Immature natural killer cell (primary cell): ENCODE measurements at regions not wholly inside any gene's neighbourhood (a gene's known extent, or its start where the extent isn't known, plus 50 kb on each side); places are given as distances from the start of the nearest gene placed in this dataset.
"Not testable (repeated sequence)": the region's sequence is repeated elsewhere in the genome, so short reads cannot be mapped to it uniquely, and the experiment has no call there.

Experiments
- DNase-seq, 3 donors: peaks; one replicate each; pipeline ENCODE4 v3.0.0; 2022; ENCODE audit warnings: mixed read lengths in 1 of 3
- H3K27ac Mint-ChIP-seq, 6 donors: one replicate each; pipeline ENCODE4 v1.8.0; 2020; ENCODE audit warnings: mixed read lengths in 6 of 6, mild to moderate bottlenecking in 5 of 6, inconsistent platforms in 4 of 6, moderate library complexity in 3 of 6
- H3K27me3 Mint-ChIP-seq, 3 donors: one replicate each; pipeline ENCODE4 v1.8.0; 2020 to 2021; ENCODE audit warnings: low read depth in 3 of 3, mild to moderate bottlenecking in 3 of 3, mixed read lengths in 3 of 3, moderate library complexity in 3 of 3, inconsistent platforms in 1 of 3
- H3K36me3 Mint-ChIP-seq, 3 donors: one replicate each; pipeline ENCODE4 v1.8.0; 2020; ENCODE audit warnings: mixed read lengths in 3 of 3, inconsistent platforms in 2 of 3, mild to moderate bottlenecking in 2 of 3
- H3K4me1 Mint-ChIP-seq, 2 donors: one replicate each; pipeline ENCODE4 v1.8.0; 2020; ENCODE audit warnings: inconsistent platforms in 2 of 2, mild to moderate bottlenecking in 2 of 2, mixed read lengths in 2 of 2, moderate library complexity in 1 of 2
- H3K4me3 Mint-ChIP-seq, 5 donors: one replicate each; pipeline ENCODE4 v1.8.0; 2020; ENCODE audit warnings: mild to moderate bottlenecking in 5 of 5, mixed read lengths in 5 of 5, inconsistent platforms in 3 of 5, moderate library complexity in 3 of 5
- H3K9me3 Mint-ChIP-seq, 6 donors: one replicate each; pipeline ENCODE4 v1.8.0; 2020; ENCODE audit warnings: mild to moderate bottlenecking in 6 of 6, mixed read lengths in 6 of 6, inconsistent platforms in 4 of 6, moderate library complexity in 3 of 6

DNA sequence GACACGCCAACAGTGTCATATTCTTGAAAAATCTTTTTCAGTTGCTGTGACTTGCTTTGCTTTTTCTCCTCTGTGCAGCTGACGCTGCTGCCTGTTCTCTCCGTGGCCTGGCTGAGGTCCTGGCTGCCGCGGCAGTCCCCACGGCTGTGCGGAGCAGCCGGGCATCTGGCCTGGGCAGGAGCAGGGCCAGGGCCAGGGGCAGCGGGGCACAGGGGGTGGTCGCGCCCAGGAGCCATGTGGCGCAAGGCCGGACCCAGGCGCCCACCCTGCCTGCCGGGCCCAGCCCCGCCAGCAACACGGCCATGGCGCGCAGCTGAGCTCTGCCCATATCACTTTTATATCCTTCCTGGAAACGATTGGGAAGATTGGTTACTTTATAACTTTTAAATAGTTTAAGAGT lies 109.4 kb upstream of the ACBD5 start:
- Mint-ChIP-seq H3K27me3 (peaks cover 3 to 8% (median 5%) of the 10 kb centered on the region in 3 donors), H3K9me3 (no peaks in the 10 kb centered on the region), H3K4me1 (peaks cover 4 to 11% of the 10 kb centered on the region in 2 donors), H3K4me3 (no peak overlapping the region), H3K36me3 (no peaks in the 10 kb centered on the region), H3K27ac (no peak overlapping the region)
- DNase-seq = no peak

DNA sequence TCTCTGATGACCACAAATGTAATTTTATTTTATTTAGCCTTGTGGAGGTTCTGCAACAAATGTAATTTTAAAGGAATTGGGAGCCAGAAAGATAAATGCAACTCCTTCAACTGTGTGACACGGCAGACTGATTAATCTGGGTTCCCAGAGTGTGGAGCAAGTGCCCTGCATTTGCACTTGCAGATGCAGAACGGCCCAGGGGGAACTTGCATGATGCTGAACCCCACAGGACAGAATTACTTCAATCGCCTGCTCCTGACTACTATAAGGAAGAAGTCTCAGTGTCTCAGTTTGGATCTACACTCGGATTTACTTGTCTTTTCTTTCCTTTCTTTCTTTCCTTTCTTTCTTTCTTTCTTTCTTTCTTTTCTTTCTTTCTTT lies 107.2 kb upstream of the ACBD5 start:
- H3K27ac Mint-ChIP-seq, H3K4me1 Mint-ChIP-seq, H3K9me3 Mint-ChIP-seq, H3K36me3 Mint-ChIP-seq, H3K27me3 Mint-ChIP-seq, H3K4me3 Mint-ChIP-seq, DNase-seq: not testable (repeated sequence)

DNA sequence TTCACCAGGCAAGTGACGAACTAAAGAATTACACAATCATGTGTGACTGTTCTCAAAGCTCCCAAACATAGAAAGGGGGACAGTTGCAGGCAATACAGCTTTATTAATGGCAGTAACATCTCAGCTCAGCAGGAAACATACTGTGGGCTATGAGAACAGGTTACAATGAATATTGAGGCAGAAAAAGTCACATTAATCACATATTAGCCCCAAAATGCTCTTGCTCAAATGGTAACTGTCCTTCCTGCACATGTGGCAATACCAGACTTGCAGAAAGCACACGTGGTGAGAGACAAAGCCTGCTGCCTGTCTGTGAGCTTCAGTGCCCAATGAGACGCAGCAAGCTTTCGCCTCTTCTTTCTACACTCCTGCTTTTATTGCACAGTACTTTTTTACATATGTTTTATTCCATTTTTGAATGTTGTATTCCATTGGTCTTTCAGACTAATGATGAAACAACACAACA lies 104.9 kb upstream of the ACBD5 start:
- no peaks in the 10 kb centered on the region for H3K9me3 Mint-ChIP-seq
- peaks cover 2 to 9% (median 3%) of the 10 kb centered on the region in 3 donors for H3K27me3 Mint-ChIP-seq
- H3K4me3 Mint-ChIP-seq = no peak overlapping the region
- no peaks in the 10 kb centered on the region for H3K36me3 Mint-ChIP-seq
- no peaks in the 10 kb centered on the region for H3K4me1 Mint-ChIP-seq
- DNase-seq = no peak
- no peak overlapping the region for H3K27ac Mint-ChIP-seq

DNA sequence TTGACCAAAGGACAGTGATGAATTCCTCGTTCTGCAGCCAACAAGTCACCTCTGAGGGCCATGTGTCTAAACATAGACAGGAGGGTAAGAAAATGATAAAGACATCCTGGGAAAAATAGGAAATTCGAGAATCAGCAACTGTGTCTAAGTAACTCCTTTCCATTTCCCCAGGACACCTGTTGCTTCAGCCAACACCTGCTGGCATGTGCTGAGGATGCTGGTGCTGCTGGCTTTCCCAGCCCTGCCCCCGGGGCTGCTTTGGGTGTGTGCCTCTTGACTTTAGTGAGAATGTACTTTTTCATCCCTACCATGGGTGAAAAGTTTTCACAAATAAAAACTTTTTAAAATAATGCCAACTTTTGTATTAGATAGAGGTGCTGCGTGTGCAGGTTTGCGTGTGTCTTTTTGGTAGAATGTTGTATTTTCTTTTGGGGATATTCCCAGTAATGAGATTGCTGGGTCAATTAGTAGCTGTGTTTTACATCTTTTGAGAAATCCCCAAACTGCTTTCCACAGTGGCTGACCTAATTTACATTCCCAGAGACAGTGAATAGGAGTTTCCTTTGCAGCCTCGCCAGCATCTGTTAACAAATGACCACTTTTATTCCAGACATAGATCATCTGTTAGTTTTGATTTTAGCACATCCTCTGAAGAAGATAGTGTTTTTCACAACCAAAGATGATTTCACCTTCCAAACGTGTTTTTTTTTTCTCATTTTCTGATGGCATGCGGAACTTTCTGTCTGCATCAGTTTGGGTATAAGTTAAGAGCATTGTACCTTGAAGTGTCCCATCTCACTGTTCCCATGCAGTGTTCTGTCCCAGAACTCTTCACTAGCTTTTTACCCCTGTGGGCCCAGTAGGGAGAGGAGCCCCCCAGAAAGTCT lies 104.2 kb upstream of the ACBD5 start:
- Mint-ChIP-seq H3K4me3 (no peak overlapping the region), H3K4me1 (no peaks in the 10 kb centered on the region), H3K27ac (no peak overlapping the region), H3K36me3 (no peaks in the 10 kb centered on the region), H3K9me3 (no peaks in the 10 kb centered on the region), H3K27me3 (peaks cover 2 to 9% (median 3%) of the 10 kb centered on the region in 3 donors)
- DNase-seq = no peak

DNA sequence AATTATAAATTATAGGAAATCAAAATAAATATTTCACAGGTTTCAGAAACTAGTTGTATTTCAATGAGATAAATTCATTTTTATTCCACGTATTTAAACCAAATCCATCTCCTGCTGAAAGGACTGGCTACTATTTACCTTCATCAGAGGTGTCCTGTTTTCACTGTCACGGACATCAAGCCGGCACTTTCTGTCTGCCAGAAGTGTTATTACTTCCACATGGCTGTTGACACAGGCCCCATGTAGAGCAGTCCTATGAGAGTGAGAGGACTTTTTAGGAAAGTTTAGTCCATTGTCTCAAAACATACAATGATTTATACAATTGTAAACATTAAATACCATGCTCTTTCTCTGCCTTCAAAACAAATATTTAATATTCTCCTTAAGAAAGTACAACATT lies 100.4 kb upstream of the ACBD5 start:
- no peaks in the 10 kb centered on the region for H3K4me1 Mint-ChIP-seq

DNA sequence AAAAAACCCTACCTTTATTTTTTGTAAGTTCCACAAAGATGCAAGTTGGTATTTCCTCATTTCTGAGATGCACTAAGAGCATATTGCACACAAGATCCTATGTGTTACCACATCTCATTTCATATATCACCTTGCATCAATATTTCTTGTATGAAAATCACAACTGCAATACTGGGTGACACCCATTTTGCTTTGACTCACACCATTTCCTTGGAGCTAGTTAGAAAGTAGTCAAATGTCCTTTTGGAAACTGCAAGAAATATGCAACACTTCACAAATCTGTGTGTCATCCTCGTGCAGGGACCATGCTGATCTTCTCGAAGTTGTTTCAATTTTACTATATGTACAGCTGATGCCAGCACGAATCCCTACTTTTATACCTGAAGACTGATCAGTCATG lies 94.6 kb upstream of the ACBD5 start:
- not testable (repeated sequence) for H3K27me3 Mint-ChIP-seq, H3K9me3 Mint-ChIP-seq, H3K36me3 Mint-ChIP-seq, DNase-seq, H3K4me3 Mint-ChIP-seq, H3K27ac Mint-ChIP-seq, H3K4me1 Mint-ChIP-seq

More for the DNA sequence above, 100.4 kb upstream of the ACBD5 start:
- Mint-ChIP-seq H3K27me3 (peaks cover 0 to 4% (median 2%) of the 10 kb centered on the region in 3 donors), H3K36me3 (no peaks in the 10 kb centered on the region), H3K27ac (no peak overlapping the region), H3K4me3 (no peak overlapping the region), H3K9me3 (no peaks in the 10 kb centered on the region)
- DNase-seq = no peak

DNA sequence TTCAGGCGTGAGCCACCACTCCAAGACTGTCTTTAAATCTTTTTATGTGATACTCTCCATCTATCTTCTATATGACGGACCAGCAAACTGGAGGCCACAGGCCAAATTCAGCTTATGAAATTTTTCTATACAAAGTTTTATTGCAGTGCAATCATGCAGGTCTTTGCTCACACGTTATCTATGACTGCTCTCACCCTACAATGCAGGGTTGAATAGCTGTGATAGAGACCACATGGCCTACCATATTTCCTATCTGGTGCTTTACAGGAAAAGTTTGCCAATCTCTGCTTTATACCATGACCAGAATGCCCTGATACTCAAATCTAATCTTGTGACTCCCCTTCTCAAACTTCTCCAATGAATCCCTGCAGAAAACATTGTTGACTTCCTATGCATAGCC lies 89.5 kb upstream of the ACBD5 start:
- Mint-ChIP-seq H3K27ac (no peak overlapping the region), H3K27me3 (peaks cover 0 to 4% (median 2%) of the 10 kb centered on the region in 3 donors), H3K4me1 (no peaks in the 10 kb centered on the region), H3K4me3 (no peak overlapping the region), H3K36me3 (no peaks in the 10 kb centered on the region), H3K9me3 (no peaks in the 10 kb centered on the region)
- DNase-seq = no peak

DNA sequence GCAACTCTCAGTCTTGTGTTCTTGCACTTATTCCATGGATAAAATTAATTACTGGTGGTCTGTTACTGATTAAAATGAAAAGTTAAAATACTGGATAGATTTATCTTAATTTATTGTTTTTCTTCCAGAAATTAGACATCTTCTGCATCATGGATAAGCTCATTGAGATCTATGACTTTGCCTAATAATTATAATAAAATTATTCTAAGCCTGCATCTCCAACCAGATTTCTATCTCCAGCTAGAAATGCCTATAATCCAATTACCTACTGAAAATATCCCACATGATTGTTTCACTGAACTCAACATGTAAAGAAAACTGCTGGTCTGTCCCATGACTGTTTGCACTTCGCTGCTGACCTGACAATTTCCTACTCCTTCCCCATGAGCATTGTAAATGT lies 88.3 kb upstream of the ACBD5 start:
- Mint-ChIP-seq H3K27ac (no peak overlapping the region), H3K27me3 (peaks cover 0 to 4% (median 2%) of the 10 kb centered on the region in 3 donors), H3K36me3 (no peaks in the 10 kb centered on the region), H3K9me3 (no peaks in the 10 kb centered on the region), H3K4me1 (no peaks in the 10 kb centered on the region), H3K4me3 (no peak overlapping the region)
- no peak for DNase-seq

DNA sequence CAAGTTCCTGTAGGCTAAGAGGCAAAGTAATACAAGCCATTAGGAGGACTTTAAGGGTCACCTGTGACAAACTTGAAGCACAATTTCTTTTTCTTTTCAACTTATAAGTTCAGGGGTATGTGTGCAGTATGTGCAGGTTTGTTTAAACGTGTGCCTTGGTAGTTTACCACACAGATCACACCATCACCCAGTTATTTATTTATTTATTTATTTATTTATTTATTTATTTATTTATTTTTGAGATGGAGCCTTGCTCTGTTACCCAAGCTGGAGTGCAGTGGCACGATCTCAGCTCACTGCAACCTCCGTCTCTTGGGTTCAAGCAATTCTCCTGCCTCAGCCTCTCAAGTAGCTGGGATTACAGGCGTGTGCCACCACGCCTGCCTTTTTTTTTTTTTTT lies 86.2 kb upstream of the ACBD5 start:
- not testable (repeated sequence) for H3K27me3 Mint-ChIP-seq, DNase-seq, H3K27ac Mint-ChIP-seq, H3K4me1 Mint-ChIP-seq, H3K9me3 Mint-ChIP-seq, H3K4me3 Mint-ChIP-seq, H3K36me3 Mint-ChIP-seq

DNA sequence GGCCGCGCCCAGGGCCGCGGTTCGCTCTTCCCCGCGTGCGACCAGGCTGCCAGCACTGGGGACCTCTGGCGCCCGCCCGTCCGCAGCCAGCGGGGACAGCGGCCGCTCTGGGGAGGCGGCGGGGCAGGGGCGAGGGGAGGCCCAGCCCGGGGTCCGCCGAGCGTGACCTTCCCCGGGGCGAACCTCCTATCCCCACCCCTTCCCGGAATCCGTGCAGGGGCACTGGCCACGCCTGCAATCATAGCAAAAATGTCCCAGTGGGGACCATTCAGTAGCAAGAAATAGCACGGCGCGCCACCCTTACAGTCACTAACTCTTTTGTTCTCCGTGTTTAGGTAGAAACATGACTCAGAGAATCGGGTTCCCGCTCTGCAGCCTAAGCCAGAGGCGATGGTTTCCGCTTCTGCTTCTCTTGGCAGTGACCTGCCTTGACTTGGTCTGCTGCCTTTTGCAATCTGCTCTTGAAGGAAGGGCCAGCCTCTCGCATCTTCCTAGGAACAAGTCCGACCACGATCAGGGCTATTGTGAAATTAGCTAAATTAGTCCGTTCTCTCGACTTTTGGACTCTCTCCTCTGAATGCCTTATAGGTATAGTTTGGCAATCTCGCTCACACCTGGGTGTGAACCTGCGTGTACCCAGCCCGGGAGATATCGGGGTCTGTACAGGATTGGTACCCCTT lies 79.3 kb upstream of the ACBD5 start:
- no peaks in the 10 kb centered on the region for H3K36me3 Mint-ChIP-seq
- H3K27me3 Mint-ChIP-seq = peaks cover 2 to 14% (median 3%) of the 10 kb centered on the region in 3 donors
- no peak overlapping the region for H3K27ac Mint-ChIP-seq
- peaks cover 7 to 10% of the 10 kb centered on the region in 2 donors for H3K4me1 Mint-ChIP-seq
- no peaks in the 10 kb centered on the region for H3K9me3 Mint-ChIP-seq
- H3K4me3 Mint-ChIP-seq = peak overlapping the region; percentile 57 to 65 (median 61)
- DNase-seq = peak in 1 of 3 donors; percentile 1

DNA sequence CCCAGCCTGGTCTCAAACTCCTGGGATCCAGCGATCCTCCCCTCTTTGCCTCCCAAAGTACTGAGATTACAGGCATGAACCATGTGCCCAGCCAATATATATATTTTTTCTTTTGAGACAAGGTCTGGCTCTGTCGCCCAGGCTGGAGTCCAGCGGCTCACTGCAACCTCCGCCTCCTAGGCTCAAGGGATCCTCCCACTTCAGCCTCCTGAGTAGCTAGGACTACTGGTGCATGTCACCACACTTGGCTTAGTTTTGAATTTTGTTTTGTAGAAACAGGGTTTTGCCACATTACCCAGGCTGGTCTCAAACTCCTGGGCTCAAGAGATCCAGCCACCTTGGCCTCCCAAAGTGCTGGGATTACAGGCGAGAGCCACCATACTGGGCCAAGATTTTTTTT lies 78.5 kb upstream of the ACBD5 start:
- not testable (repeated sequence) for H3K27ac Mint-ChIP-seq, H3K36me3 Mint-ChIP-seq, DNase-seq, H3K9me3 Mint-ChIP-seq
- H3K4me1 Mint-ChIP-seq = peaks cover 7 to 10% of the 10 kb centered on the region in 2 donors
- peak overlapping the region in 3 of 5 donors; percentile 60 to 61 (median 60) for H3K4me3 Mint-ChIP-seq
- peaks cover 2 to 14% (median 3%) of the 10 kb centered on the region in 3 donors for H3K27me3 Mint-ChIP-seq

DNA sequence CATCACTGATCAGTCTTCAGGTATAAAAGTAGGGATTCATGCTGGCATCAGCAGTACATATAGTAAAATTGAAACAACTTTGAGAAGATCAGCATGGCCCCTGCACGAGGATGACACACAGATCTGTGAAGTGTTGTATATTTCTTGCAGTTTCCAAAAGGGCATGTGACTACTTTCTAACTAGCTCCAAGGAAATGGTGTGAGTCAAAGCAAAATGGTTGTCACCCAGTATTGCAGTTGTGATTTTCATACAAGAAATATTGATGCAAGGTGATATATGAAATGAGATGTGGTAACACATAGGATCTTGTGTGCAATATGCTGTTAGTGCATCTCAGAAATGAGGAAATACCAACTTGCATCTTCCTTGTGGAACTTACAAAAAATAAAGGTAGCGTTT lies 74.5 kb upstream of the ACBD5 start:
- not testable (repeated sequence) for H3K27me3 Mint-ChIP-seq, DNase-seq, H3K9me3 Mint-ChIP-seq, H3K27ac Mint-ChIP-seq, H3K4me1 Mint-ChIP-seq, H3K36me3 Mint-ChIP-seq, H3K4me3 Mint-ChIP-seq

DNA sequence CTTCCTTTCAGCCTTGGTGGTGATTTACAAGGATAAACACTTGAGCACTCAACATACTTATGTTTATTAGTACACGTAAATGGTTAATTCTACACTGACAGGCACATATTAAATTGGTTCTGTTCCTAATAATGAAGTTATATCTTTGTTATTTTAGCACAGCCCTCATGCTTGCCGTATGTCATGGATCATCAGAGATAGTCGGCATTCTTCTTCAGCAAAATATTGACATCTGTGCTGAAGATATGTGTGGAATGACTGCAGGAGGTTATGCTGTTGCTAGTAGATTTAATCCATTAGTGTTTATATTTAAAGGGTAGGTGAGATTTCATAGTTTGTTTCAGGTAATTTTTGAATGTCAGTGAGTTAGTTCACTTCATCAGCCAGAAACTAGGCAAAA lies 73.0 kb upstream of the ACBD5 start:
- DNase-seq, H3K27me3 Mint-ChIP-seq, H3K27ac Mint-ChIP-seq, H3K9me3 Mint-ChIP-seq, H3K4me3 Mint-ChIP-seq, H3K36me3 Mint-ChIP-seq, H3K4me1 Mint-ChIP-seq: not testable (repeated sequence)

DNA sequence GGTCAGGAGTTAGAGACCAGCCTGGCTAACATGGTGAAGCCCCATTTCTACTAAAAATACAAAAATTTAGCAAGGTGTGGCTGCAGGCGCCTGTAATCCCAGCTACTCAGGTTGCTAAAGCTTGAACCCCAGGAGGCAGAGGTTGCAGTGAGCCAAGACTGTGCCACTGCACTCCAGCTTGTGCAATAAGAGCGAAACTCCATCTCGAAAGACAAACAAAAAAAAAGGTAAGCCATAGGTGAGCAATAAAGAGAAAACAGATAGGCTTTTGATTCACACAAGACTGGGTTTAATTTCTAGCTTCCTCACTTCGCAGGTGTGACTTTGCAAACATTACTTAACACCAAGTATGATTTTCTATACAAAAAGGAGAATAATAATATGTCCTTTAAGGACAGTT lies 72.3 kb upstream of the ACBD5 start:
- Mint-ChIP-seq H3K36me3 (no peaks in the 10 kb centered on the region), H3K4me1 (no peaks in the 10 kb centered on the region), H3K9me3 (no peaks in the 10 kb centered on the region), H3K27me3 (peaks cover 0 to 4% (median 3%) of the 10 kb centered on the region in 3 donors), H3K27ac (no peak overlapping the region), H3K4me3 (no peak overlapping the region)
- no peak for DNase-seq
